Activated gamma-delta T cell (primary cell): ENCODE measurements at regions not wholly inside any gene's neighbourhood (a gene's known extent, or its start where the extent isn't known, plus 50 kb on each side); places are given as distances from the start of the nearest gene placed in this dataset.

Source experiments
- DNase-seq: peaks from one replicate; lab custom pipeline; 2025; lab: John Stamatoyannopoulos, UW

GRCh38 chr4:81549984-81550383, 78.3 kb upstream of the RASGEF1B start:
- no peak for DNase-seq

- no peak for DNase-seq
Observed at GRCh38 chr4:81546777-81547176, 75.1 kb upstream of the RASGEF1B start.

- no peak for DNase-seq
Observed at GRCh38 chr4:81541161-81541945, 69.6 kb upstream of the RASGEF1B start.

- no peak for DNase-seq
Observed at GRCh38 chr4:81538716-81539427, 67.2 kb upstream of the RASGEF1B start.

- DNase-seq: no peak
Observed at GRCh38 chr4:81531410-81531809, 59.7 kb upstream of the RASGEF1B start.

GRCh38 chr4:81528979-81529378, 57.3 kb upstream of the RASGEF1B start:
- DNase-seq: no peak

GRCh38 chr4:81528200-81528599, 56.5 kb upstream of the RASGEF1B start:
- DNase-seq: no peak

- no peak for DNase-seq
Observed at GRCh38 chr4:81527709-81528108, 56.0 kb upstream of the RASGEF1B start.

GRCh38 chr4:81527115-81527514, 55.4 kb upstream of the RASGEF1B start:
- no peak for DNase-seq

- DNase-seq: no peak
Observed at GRCh38 chr4:81526706-81527105, 55.0 kb upstream of the RASGEF1B start.

- DNase-seq: no peak
Observed at GRCh38 chr4:81523672-81524327, 52.1 kb upstream of the RASGEF1B start.

GRCh38 chr4:81522711-81523110, 51.0 kb upstream of the RASGEF1B start:
- no peak for DNase-seq

GRCh38 chr4:81521708-81522107, 50.0 kb upstream of the RASGEF1B start:
- DNase-seq: no peak
